ENCODE measurements at regions not wholly inside any gene's neighbourhood (a gene's known extent, or its start where the extent isn't known, plus 50 kb on each side); places are given as distances from the start of the nearest gene placed in this dataset.

DNA sequence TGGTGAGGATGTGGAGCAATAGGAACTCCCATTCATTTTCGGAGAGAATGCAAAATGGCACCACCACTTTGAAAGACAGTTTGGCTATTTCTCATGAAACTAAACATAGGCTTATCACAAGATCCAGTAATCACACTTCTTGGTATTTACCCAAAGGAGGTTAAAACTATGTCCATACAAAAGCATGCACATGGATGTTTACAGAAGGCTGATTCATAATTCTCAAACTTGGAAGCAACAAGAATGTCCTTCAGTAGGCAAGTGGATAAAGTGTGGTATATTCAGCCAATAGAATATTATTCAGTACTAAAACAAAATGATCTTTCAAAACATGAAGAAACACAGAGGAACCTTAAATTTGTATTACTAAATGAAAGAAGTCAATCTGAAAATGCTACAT is 440.6 kb downstream of the FBXO15 start:
- TF ChIP-seq CTCF (IDR thresholded peaks at IDR 0.05) (no peak), POLR2A (IDR thresholded peaks at IDR 0.05) (no peak)
